ENCODE measurements at regions not wholly inside any gene's neighbourhood (a gene's known extent, or its start where the extent isn't known, plus 50 kb on each side); places are given as distances from the start of the nearest gene placed in this dataset.

DNA sequence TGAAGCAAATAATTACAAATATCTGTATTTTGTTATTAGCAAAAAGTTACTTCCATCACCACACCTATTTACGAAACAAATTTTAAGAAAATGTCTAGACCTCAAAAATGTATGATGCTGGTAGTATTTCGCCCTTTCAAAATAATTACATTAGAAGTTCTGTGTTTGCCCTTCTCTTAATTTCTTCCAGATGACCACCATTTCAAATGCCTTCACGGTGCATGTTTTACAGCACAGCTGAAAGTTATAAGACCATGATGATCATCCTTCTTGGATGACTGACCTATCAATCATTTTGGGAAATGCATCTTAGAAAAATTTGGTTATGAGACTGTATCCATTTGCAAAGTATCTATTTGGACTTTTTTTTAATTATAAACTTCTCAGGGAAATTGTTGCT, 390.8 kb downstream of the SLITRK6 start:
- no peak for TF ChIP-seq CTCF (IDR thresholded peaks at IDR 0.05; ENCODE audit: low read depth, low read length)
- TF ChIP-seq EZH2phosphoT487 (IDR thresholded peaks at IDR 0.05; ENCODE audit: low read depth), result no peak
